ENCODE measurements at regions not wholly inside any gene's neighbourhood (a gene's known extent, or its start where the extent isn't known, plus 50 kb on each side); places are given as distances from the start of the nearest gene placed in this dataset.

DNA sequence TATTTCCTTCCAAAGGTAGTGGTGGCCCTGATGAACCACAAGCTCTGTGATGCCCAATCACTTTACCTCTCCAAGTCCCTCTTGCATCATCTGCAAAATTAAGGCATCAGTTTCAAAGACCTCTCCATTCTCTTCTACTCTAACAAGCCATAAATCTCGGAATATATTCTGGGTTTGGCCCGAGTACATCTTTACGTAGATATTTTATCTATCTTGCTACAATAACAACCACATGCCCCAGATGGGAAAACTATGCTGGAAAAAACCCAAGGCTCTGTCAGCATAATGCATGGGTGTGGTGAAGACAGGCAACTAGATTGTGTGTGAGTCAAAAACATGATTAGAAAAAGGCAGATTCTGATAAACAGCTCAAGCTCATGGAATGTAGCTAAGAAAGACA, 228.2 kb upstream of the BLID start:
- Histone ChIP-seq H3K4me3 (ENCODE audit: low read depth in 1 of 2, low read length in 1 of 2) (no peak overlapping the region), H3K27me3 (no peaks in the 10 kb centered on the region), H3K4me1 (ENCODE audit: control insufficient read depth in 1 of 2, insufficient read depth in 1 of 2, low read depth in 1 of 2, low read length in 1 of 2) (peaks cover 0 to 3% of the 10 kb centered on the region in 2 experiments), H3K9me3 (no peaks in the 10 kb centered on the region), H3K27ac (no peak overlapping the region), H3K36me3 (no peaks in the 10 kb centered on the region)
- TF ChIP-seq, protein P1, sequence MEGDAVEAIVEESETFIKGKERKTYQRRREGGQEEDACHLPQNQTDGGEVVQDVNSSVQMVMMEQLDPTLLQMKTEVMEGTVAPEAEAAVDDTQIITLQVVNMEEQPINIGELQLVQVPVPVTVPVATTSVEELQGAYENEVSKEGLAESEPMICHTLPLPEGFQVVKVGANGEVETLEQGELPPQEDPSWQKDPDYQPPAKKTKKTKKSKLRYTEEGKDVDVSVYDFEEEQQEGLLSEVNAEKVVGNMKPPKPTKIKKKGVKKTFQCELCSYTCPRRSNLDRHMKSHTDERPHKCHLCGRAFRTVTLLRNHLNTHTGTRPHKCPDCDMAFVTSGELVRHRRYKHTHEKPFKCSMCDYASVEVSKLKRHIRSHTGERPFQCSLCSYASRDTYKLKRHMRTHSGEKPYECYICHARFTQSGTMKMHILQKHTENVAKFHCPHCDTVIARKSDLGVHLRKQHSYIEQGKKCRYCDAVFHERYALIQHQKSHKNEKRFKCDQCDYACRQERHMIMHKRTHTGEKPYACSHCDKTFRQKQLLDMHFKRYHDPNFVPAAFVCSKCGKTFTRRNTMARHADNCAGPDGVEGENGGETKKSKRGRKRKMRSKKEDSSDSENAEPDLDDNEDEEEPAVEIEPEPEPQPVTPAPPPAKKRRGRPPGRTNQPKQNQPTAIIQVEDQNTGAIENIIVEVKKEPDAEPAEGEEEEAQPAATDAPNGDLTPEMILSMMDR (IDR thresholded peaks at IDR 0.05), result no peak

- Histone ChIP-seq H3K27me3 (no peaks in the 10 kb centered on the region), H3K9me3 (no peaks in the 10 kb centered on the region), H3K36me3 (no peaks in the 10 kb centered on the region), H3K4me1 (ENCODE audit: control insufficient read depth in 1 of 2, insufficient read depth in 1 of 2, low read depth in 1 of 2, low read length in 1 of 2) (peaks cover 0 to 3% of the 10 kb centered on the region in 2 experiments), H3K4me3 (ENCODE audit: low read depth in 1 of 2, low read length in 1 of 2) (no peak overlapping the region), H3K27ac (no peak overlapping the region)
- TF ChIP-seq, protein P1 (IDR thresholded peaks at IDR 0.05), result no peak
These were observed 227.2 kb upstream of the BLID start for GRCh38 chr11:122343210-122343609.

DNA sequence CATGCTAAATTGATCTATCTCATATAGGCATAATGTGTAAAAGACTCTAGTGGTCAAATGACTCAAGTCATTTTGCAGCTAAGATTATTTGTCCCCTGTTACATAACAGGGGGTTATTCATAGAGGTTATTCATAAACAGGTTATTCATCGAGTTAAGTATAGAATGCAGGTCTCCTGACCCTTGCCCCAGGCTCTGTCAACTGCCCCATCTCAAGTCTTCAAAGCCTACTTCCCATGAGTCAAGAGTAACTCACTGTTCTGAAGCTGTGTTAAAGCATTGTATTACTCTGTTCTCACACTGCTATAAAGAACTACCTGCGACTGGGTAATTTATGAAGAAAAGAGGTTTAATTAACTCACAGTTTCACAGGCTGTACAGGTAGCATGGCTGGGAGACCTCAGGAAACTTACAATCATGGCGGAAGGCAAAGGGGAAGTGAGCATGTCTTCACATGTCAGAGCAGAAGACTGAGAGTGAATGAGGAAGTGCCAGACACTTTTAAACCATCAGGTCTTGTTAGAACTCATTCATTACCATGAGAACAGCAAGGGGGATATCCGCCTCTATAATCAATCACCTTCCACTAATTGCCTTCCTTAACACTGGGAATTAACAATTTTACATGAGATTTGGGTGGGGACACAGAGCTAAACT, 226.2 kb upstream of the BLID start:
- no peak overlapping the region for H3K27ac ChIP-seq
- no peaks in the 10 kb centered on the region for H3K27me3 ChIP-seq
- TF ChIP-seq, protein P1 (IDR thresholded peaks at IDR 0.05), result no peak
- H3K4me3 ChIP-seq (ENCODE audit: low read depth in 1 of 2, low read length in 1 of 2), result no peak overlapping the region
- peaks cover 2 to 11% of the 10 kb centered on the region in 2 experiments for H3K4me1 ChIP-seq (ENCODE audit: control insufficient read depth in 1 of 2, insufficient read depth in 1 of 2, low read depth in 1 of 2, low read length in 1 of 2)
- no peaks in the 10 kb centered on the region for H3K36me3 ChIP-seq
- no peaks in the 10 kb centered on the region for H3K9me3 ChIP-seq

- no peaks in the 10 kb centered on the region for H3K9me3 ChIP-seq
- H3K4me3 ChIP-seq (ENCODE audit: low read depth in 1 of 2, low read length in 1 of 2), result no peak overlapping the region
- TF ChIP-seq, protein P1 (IDR thresholded peaks at IDR 0.05), result no peak
- no peaks in the 10 kb centered on the region for H3K27me3 ChIP-seq
- H3K27ac ChIP-seq, result no peak overlapping the region
- H3K36me3 ChIP-seq, result no peaks in the 10 kb centered on the region
- peaks cover 4 to 17% of the 10 kb centered on the region in 2 experiments for H3K4me1 ChIP-seq (ENCODE audit: control insufficient read depth in 1 of 2, insufficient read depth in 1 of 2, low read depth in 1 of 2, low read length in 1 of 2)
These were observed 225.5 kb upstream of the BLID start for GRCh38 chr11:122341477-122341876.

DNA sequence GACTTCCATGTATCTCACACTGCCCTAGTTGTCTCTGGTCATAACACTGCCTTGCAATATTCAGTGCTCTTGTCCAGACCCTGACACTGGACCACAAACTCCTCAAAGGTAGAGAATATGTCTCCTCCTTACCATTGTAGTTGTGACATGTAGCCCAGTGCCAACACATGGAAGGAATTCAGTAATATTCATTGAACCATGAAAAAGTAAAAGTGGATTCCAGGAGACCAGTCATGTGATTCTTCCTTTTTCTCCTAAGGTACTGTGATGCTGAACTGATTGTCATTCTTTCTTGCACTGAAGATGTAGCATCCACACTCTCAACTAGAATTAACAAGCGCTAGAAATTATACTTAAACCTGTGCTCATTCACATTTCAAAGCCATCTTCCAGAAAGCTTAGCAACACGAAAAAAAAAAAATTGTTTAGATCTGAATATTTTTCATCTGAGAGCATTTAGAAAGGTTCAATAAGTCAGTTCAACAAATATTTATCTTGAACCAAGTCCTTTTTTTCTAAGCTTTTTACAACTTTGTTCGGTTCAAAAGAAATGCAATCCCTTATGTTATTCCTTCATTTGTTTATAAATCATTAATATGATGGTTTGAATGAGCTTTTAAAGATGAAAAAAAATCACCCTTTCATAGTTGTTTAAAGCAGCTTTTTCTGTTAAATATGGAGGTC, 224.7 kb upstream of the BLID start:
- H3K9me3 ChIP-seq, result no peaks in the 10 kb centered on the region
- H3K36me3 ChIP-seq, result no peaks in the 10 kb centered on the region
- H3K27ac ChIP-seq, result no peak overlapping the region
- no peaks in the 10 kb centered on the region for H3K27me3 ChIP-seq
- H3K4me1 ChIP-seq (ENCODE audit: control insufficient read depth in 1 of 2, insufficient read depth in 1 of 2, low read depth in 1 of 2, low read length in 1 of 2), result peaks cover 4 to 17% of the 10 kb centered on the region in 2 experiments
- TF ChIP-seq, protein P1 (IDR thresholded peaks at IDR 0.05), result no peak
- H3K4me3 ChIP-seq (ENCODE audit: low read depth in 1 of 2, low read length in 1 of 2), result no peak overlapping the region

All from neutrophil (primary cell).